ENCODE measurements at regions not wholly inside any gene's neighbourhood (a gene's known extent, or its start where the extent isn't known, plus 50 kb on each side); places are given as distances from the start of the nearest gene placed in this dataset.
"Not testable (repeated sequence)": the region's sequence is repeated elsewhere in the genome, so short reads cannot be mapped to it uniquely, and the experiment has no call there.

DNA sequence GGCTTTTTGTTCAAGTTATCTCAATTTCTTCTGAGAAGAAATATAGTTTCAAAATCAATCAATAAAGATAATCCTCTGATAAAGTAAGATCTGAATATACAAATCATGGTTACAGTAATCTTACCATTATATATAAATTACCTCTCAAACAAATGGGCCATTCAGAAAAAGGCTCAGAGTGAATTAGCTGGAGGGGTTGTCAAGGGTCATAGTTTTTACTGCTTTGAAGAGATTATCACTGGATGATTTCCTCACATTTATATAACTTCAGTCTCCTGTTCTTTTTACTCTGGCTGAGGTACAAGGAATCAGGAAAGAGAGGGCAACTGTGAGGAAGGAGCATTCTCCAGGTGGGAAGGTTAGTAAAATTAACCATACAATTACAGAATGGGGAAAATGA, 148.6 kb upstream of the ELL2 start:
- DNase-seq (ENCODE audit: low read depth in 2 of 2, low spot score in 1 of 2), result no peak

GRCh38 chr5:96108629-96109028, 147.0 kb upstream of the ELL2 start:
- DNase-seq (ENCODE audit: low read depth in 2 of 2, low spot score in 1 of 2), result not testable (repeated sequence)

- not testable (repeated sequence) for DNase-seq (ENCODE audit: low read depth in 2 of 2, low spot score in 1 of 2)
These were observed 142.2 kb upstream of the ELL2 start for GRCh38 chr5:96103829-96104228.

- DNase-seq (ENCODE audit: low read depth in 2 of 2, low spot score in 1 of 2), result no peak
These were observed 139.9 kb upstream of the ELL2 start for GRCh38 chr5:96101358-96102089.

- DNase-seq (ENCODE audit: low read depth in 2 of 2, low spot score in 1 of 2), result not testable (repeated sequence)
These were observed 135.8 kb upstream of the ELL2 start for GRCh38 chr5:96097488-96097887.

GRCh38 chr5:96096724-96097123, 135.1 kb upstream of the ELL2 start:
- DNase-seq (ENCODE audit: low read depth in 2 of 2, low spot score in 1 of 2), result no peak

- no peak for DNase-seq (ENCODE audit: low read depth in 2 of 2, low spot score in 1 of 2)
These were observed 133.3 kb upstream of the ELL2 start for GRCh38 chr5:96094904-96095303.

GRCh38 chr5:96093890-96094381, 132.3 kb upstream of the ELL2 start:
- DNase-seq (ENCODE audit: low read depth in 2 of 2, low spot score in 1 of 2), result no peak

GRCh38 chr5:96093340-96093739, 131.7 kb upstream of the ELL2 start:
- no peak for DNase-seq (ENCODE audit: low read depth in 2 of 2, low spot score in 1 of 2)

DNA sequence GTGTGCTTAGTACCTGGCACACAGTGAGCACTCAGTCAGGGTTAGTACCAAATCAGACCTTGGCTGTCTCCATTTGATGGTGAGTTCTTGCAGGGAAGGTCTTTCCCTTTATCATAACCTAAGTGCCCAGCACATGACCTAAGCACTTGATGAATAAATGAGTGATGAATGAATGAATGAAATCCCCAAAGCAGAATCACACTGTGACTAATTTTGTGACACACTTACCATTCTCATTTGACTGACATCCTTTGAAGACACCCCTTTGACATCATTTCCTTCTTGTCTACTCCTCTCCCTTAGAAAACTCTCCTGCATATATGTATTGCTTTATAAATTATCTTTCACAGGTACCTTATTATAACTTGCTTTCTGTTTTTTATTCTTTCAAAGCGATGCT, 130.2 kb upstream of the ELL2 start:
- no peak for DNase-seq (ENCODE audit: low read depth in 2 of 2, low spot score in 1 of 2)

- DNase-seq (ENCODE audit: low read depth in 2 of 2, low spot score in 1 of 2), result no peak
These were observed 128.6 kb upstream of the ELL2 start for GRCh38 chr5:96090215-96090614.

DNA sequence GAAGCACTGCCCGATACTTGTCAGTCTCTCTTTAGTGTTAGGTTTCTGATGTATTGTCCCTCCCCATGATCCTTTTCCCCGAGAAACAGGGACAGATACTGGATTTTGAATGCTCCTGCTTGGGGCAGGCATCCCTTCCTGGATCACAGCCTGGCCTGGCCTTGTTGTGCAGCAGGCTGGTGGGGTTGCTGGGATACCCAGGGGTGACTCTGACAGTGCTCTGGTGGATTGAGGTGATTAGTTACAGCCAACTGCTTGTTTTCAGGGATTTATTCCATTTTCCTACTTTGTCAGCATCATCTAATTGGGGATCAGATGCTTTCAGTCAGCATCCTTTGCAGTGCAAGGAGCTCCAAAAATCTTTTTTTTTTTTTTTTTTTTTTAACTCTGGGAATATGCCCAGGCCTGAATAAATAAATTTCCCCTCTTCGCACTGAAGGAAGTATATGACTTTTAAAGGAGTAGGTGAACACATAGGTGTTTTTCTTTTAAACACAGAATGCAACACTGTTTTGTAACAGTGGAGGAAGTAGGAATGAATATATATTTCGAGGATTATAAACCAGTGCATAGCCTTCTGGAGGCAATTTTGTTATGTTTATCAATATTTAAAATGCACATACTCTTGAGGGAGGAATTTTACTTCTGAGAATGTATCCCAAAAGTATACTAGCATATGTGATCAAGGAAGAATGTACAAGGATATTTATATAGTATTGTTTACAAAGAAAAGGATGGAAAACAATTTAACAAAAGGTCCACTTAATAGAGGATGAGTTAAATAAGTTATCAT, 127.3 kb upstream of the ELL2 start:
- DNase-seq (ENCODE audit: low read depth in 2 of 2, low spot score in 1 of 2), result no peak

DNA sequence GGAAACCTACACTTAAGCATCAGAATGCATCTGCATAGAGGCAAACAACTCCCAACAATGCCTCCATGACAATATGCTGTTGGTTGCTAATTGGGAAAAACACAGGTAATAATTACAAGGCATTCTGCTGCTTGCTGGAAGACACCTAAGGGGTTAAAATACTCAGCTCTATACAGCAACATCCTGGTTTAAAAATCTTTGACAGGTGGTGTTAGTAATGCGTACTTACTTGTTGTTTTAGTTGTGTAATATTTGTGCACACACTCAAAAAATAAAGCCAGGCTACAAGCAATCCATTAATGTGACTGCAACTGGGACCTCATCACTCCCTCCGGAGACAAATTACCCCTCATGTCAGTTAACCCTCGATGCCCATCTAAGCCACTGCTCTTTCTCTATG, 126.3 kb upstream of the ELL2 start:
- no peak for DNase-seq (ENCODE audit: low read depth in 2 of 2, low spot score in 1 of 2)

- no peak for DNase-seq (ENCODE audit: low read depth in 2 of 2, low spot score in 1 of 2)
These were observed 123.3 kb upstream of the ELL2 start for GRCh38 chr5:96084874-96085506.

GRCh38 chr5:96083361-96083881, 121.8 kb upstream of the ELL2 start:
- no peak for DNase-seq (ENCODE audit: low read depth in 2 of 2, low spot score in 1 of 2)

DNA sequence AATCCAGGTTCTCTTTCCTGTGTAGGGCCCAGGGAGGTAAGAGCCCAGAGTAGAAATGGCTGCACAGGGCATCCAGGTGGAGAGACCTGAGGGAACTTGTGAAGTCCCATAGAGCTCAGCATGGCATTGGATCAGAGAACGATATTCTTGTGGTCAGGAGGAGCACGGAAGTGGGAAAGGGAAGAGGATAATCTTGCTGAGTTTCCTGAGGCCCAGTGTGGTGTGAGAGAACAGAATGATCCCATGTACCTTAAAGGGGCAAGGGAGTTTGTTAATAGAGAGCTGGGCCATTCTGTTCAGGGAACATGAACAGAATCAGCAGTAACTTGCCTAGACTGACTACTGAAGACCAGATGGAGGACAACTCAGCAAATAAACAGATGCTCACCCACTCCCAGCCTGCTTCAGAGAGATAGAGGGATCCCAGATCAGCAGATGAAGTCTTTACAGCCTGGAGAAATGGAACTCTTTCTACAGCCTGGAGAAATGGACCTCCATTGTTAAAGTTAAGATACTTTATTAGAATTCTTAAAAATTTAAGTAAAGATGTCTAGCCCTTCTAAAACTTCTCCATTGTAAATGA, 119.7 kb upstream of the ELL2 start:
- no peak for DNase-seq (ENCODE audit: low read depth in 2 of 2, low spot score in 1 of 2)

- DNase-seq (ENCODE audit: low read depth in 2 of 2, low spot score in 1 of 2), result no peak
These were observed 118.9 kb upstream of the ELL2 start for GRCh38 chr5:96080557-96080956.

DNA sequence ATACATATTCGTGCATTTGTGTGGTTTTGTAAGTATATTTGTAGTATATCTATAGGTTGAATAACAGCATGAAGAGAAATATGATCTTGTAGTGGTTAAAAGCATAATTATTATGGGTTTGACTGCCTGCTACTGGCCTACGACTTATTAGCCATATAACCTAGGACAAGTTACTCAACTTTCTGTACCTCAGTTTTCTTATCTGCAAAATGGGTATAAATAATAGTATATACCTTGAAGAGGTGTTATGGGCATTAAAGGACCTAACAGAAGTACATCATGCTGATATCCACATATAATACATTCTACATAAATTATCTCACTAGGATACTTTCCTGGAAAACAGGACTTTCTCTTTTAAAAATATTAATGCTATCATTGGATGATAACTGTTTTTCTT, 118.3 kb upstream of the ELL2 start:
- no peak for DNase-seq (ENCODE audit: low read depth in 2 of 2, low spot score in 1 of 2)

DNA sequence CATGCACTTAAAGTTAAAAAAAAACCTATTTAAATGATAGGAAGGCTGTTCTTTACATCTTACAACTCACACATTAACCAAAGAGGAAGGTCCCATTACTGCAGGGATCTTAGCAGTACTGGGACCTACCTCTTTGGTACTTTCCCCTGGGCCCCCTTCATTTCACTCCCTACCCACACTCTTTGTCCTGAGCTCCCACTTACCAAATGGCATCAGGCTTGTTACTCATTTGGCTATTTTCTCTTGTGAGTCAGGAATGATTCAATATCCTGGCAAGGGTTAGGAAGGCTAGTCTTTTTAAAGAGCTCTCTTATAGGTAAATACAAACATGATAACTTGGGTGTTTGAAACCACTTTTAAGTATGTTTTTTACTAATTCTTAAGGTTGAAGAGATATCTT, 117.4 kb upstream of the ELL2 start:
- no peak for DNase-seq (ENCODE audit: low read depth in 2 of 2, low spot score in 1 of 2)

DNA sequence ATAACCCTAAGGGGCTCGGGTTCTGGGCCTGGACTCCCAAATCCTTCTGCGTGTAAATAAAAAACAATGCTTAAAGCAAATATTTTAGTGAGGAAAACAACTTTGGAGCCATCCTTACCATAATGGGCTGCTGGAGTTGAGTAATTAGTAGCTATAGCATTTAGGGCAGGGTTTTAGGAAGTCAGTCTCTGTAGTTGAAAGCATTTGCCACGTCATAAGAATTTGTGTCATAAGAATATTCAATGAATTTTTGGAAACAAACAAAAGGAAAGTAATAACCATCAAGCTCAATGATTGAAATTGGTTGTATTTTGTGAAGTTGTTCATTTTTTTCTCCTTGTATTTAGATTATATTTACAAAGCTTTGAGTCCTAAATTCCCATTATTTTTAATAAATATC, 114.8 kb upstream of the ELL2 start:
- no peak for DNase-seq (ENCODE audit: low read depth in 2 of 2, low spot score in 1 of 2)

GRCh38 chr5:96075579-96076289, 114.1 kb upstream of the ELL2 start:
- DNase-seq (ENCODE audit: low read depth in 2 of 2, low spot score in 1 of 2), result no peak
